Keratinocyte (primary cell): ENCODE measurements at regions not wholly inside any gene's neighbourhood (a gene's known extent, or its start where the extent isn't known, plus 50 kb on each side); places are given as distances from the start of the nearest gene placed in this dataset.

Experiments
- DNase-seq: peaks from one replicate; pipeline ENCODE4 v3.0.0-alpha.2; 2011; ENCODE audit warnings: low read depth, missing footprints, low spot score
- FAIRE-seq: peaks from 2 replicates; lab custom pipeline; 2011; peaks lifted over from hg19 to GRCh38; lab: Jason Lieb, UNC
- H2AFZ ChIP-seq: 2 replicates; pipeline ENCODE4 v1.6.0; 2012; ENCODE audit warnings: low read length, control low read depth, inconsistent platforms; ENCODE audit not compliant: control insufficient read depth
- H3K27ac ChIP-seq: 2 replicates; pipeline ENCODE4 v1.5.1; 2011; ENCODE audit warnings: low read length; ENCODE audit not compliant: control insufficient read depth, insufficient read depth
- H3K27me3 ChIP-seq: 3 replicates; pipeline ENCODE4 v1.6.0; 2011; ENCODE audit warnings: low read length; ENCODE audit not compliant: control insufficient read depth, insufficient read depth; ENCODE audit errors: extremely low read depth
- H3K36me3 ChIP-seq, 2 experiments: 2 replicates in 1 of 2; 3 replicates in 1 of 2; pipeline ENCODE4 v1.5.1; 2011; ENCODE audit warnings: low read length in 2 of 2, mild to moderate bottlenecking in 1 of 2; ENCODE audit not compliant: control insufficient read depth in 2 of 2, insufficient read depth in 2 of 2; ENCODE audit errors: extremely low read depth in 1 of 2
- H3K4me1 ChIP-seq: 3 replicates; pipeline ENCODE4 v1.5.1; 2011; ENCODE audit warnings: low read length; ENCODE audit not compliant: control insufficient read depth, insufficient read depth; ENCODE audit errors: extremely low read depth
- H3K4me2 ChIP-seq: 3 replicates; pipeline ENCODE4 v1.6.0; 2011; ENCODE audit warnings: low read depth, low read length; ENCODE audit not compliant: control insufficient read depth, insufficient read depth; ENCODE audit errors: extremely low read depth
- H3K4me3 ChIP-seq, 3 experiments: fragments of 200-600 bp in 1 of 3; sonication (generic) in 1 of 3; 2 replicates in 2 of 3; 3 replicates in 1 of 3; pipeline ENCODE4 v1.5.1; 2011 to 2016; ENCODE audit warnings: low read length in 3 of 3, mild to moderate bottlenecking in 3 of 3, control low read depth in 2 of 3, inconsistent platforms in 1 of 3, low read depth in 1 of 3, mixed read lengths in 1 of 3, mixed run types in 1 of 3, moderate library complexity in 1 of 3; ENCODE audit not compliant: control insufficient read depth in 2 of 3, insufficient read depth in 2 of 3; ENCODE audit errors: extremely low read depth in 1 of 3
- H3K79me2 ChIP-seq: 2 replicates; pipeline ENCODE4 v1.6.0; 2012; ENCODE audit warnings: low read length; ENCODE audit not compliant: control insufficient read depth, insufficient read depth
- H3K9ac ChIP-seq: 3 replicates; pipeline ENCODE4 v1.6.0; 2011; ENCODE audit warnings: low read length; ENCODE audit not compliant: control insufficient read depth, insufficient read depth; ENCODE audit errors: extremely low read depth
- H3K9me1 ChIP-seq: 3 replicates; pipeline ENCODE4 v1.6.0; 2011; ENCODE audit warnings: low read length; ENCODE audit not compliant: control insufficient read depth, insufficient read depth; ENCODE audit errors: extremely low read depth
- H3K9me3 ChIP-seq: 2 replicates; pipeline ENCODE4 v1.5.1; 2012; ENCODE audit warnings: low read depth, low read length; ENCODE audit not compliant: control insufficient read depth
- H4K20me1 ChIP-seq: 3 replicates; pipeline ENCODE4 v1.6.0; 2011; ENCODE audit warnings: low read length; ENCODE audit not compliant: control insufficient read depth, insufficient read depth; ENCODE audit errors: extremely low read depth
- EZH2 ChIP-seq: IDR thresholded peaks from one replicate; pipeline ENCODE4 v1.6.1; 2012; ENCODE audit warnings: inconsistent platforms, mild to moderate bottlenecking, low read length, moderate library complexity
- dilution Hi-C: fragments of 300-500 bp; cut with MboI; formaldehyde crosslinking; loops from one replicate; pipeline ENCODE4 v1.7.0; 2020; ENCODE audit warnings: low sequenced_read_pairs; ENCODE audit not compliant: extremely low pct_ligation_motif_present
- TF ChIP-seq, protein P1 (sequence below), 3 experiments: IDR thresholded peaks in 1 of 3; conservative IDR thresholded peaks in 1 of 3; optimal IDR thresholded peaks in 1 of 3; 2 replicates in 2 of 3; 3 replicates in 1 of 3; pipeline versions ENCODE3 to v1.5.1; 2011; ENCODE audit warnings: low read length in 3 of 3, mild to moderate bottlenecking in 3 of 3, moderate library complexity in 2 of 3, control low read depth in 1 of 3, inconsistent platforms in 1 of 3; ENCODE audit not compliant: insufficient read depth in 2 of 3; ENCODE audit errors: extremely low read depth in 1 of 3

DNA sequence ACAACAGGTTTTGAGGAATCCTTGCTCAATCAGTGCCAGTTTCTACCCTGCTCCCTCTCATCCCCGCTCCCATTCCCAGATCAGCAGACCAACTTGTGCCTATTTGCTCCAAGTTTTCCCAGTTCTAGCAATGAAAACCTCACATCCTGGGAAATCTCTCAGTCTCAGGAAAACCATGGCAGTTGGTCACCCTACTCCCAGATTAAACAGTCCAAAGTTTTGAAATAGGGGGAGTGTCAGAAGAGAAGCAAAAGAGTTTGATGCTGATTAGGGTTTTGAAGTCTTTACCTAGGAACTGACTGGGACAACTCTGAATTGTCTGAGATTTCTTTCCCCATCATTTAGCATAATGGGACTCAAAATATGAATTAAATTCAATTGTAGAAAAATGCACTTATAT, 95.8 kb upstream of the ARID2 start:
- Histone ChIP-seq H3K9ac (no peak overlapping the region), H3K4me3 (no peak overlapping the region), H3K9me3 (no peaks in the 10 kb centered on the region), H3K27me3 (no peaks in the 10 kb centered on the region), H3K4me2 (no peak overlapping the region), H3K27ac (no peak overlapping the region), H3K9me1 (no peaks in the 10 kb centered on the region), H2AFZ (no peak overlapping the region), H4K20me1 (no peaks in the 10 kb centered on the region), H3K36me3 (no peaks in the 10 kb centered on the region), H3K79me2 (no peaks in the 10 kb centered on the region), H3K4me1 (peaks cover 3% of the 10 kb centered on the region)
- dilution Hi-C loops: no loop called here
- DNase-seq (no peak), FAIRE-seq (no peak)
- TF ChIP-seq, protein P1, sequence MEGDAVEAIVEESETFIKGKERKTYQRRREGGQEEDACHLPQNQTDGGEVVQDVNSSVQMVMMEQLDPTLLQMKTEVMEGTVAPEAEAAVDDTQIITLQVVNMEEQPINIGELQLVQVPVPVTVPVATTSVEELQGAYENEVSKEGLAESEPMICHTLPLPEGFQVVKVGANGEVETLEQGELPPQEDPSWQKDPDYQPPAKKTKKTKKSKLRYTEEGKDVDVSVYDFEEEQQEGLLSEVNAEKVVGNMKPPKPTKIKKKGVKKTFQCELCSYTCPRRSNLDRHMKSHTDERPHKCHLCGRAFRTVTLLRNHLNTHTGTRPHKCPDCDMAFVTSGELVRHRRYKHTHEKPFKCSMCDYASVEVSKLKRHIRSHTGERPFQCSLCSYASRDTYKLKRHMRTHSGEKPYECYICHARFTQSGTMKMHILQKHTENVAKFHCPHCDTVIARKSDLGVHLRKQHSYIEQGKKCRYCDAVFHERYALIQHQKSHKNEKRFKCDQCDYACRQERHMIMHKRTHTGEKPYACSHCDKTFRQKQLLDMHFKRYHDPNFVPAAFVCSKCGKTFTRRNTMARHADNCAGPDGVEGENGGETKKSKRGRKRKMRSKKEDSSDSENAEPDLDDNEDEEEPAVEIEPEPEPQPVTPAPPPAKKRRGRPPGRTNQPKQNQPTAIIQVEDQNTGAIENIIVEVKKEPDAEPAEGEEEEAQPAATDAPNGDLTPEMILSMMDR (optimal IDR thresholded peaks at IDR 0.05 in 1 of 3, IDR thresholded peaks at IDR 0.05 in 1 of 3, conservative IDR thresholded peaks at IDR 0.05 in 1 of 3; ENCODE audit: extremely low read depth in 1 of 3, insufficient read depth in 2 of 3, low read length in 3 of 3): no peak
- no peak for TF ChIP-seq EZH2

DNA sequence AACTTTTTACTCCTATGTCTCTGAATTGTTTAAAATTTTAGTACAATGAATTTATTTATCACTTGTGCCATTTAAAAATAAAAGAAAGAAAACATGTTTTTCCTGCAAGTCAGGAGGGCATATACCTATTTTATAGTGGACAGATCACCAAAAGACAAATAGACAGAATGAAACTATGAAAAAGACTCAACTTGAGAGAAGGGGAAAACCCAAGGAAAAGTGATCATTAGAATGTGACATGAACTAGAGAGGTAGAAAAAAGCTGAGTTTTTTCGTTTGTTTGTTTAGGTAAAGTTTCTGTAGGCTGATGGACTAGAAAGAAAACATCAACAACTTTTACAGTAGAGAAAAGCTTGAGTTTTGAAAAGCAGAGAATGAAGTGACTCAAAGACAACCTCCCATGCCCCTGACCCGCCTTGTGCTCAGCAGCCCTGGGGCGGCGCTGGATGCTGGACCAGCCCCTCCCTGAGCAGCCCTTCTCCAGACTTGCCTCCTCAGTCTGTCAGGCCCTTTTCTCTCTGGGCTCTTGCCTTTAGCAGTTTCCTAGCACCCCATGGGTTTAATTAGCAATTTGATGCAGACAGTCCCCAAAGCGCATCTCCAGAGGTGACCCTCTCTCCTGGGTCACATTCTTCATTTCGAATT, 95.1 kb upstream of the ARID2 start:
- no peak overlapping the region for H3K4me3 ChIP-seq
- H3K79me2 ChIP-seq: no peaks in the 10 kb centered on the region
- no peak overlapping the region for H3K27ac ChIP-seq
- TF ChIP-seq, protein P1 (optimal IDR thresholded peaks at IDR 0.05 in 1 of 3, IDR thresholded peaks at IDR 0.05 in 1 of 3, conservative IDR thresholded peaks at IDR 0.05 in 1 of 3; ENCODE audit: extremely low read depth in 1 of 3, insufficient read depth in 2 of 3, low read length in 3 of 3): no peak
- TF ChIP-seq EZH2: no peak
- peaks cover 3% of the 10 kb centered on the region for H3K4me1 ChIP-seq
- FAIRE-seq (no peak), DNase-seq (no peak)
- H2AFZ ChIP-seq: no peak overlapping the region
- no peaks in the 10 kb centered on the region for H4K20me1 ChIP-seq
- H3K9me3 ChIP-seq: no peaks in the 10 kb centered on the region
- H3K9ac ChIP-seq: no peak overlapping the region
- no peaks in the 10 kb centered on the region for H3K36me3 ChIP-seq
- H3K4me2 ChIP-seq: no peak overlapping the region
- no peaks in the 10 kb centered on the region for H3K27me3 ChIP-seq
- no peaks in the 10 kb centered on the region for H3K9me1 ChIP-seq
- dilution Hi-C loops: no loop called here
